HCT116 (cell line): ENCODE measurements at regions not wholly inside any gene's neighbourhood (a gene's known extent, or its start where the extent isn't known, plus 50 kb on each side); places are given as distances from the start of the nearest gene placed in this dataset.

Experiments
- ATAC-seq: fragments of 200-7000 bp; cut with Tn5 transposase; 2 replicates; pipeline ENCODE4 v1.9.1; 2020; ENCODE audit warnings: mild to moderate bottlenecking, moderate library complexity
- BruUV-seq: library from RNA; stranded (reverse); fragments of 400-500 nt; replicated peaks from 2 replicates; lab custom pipeline; 2021; lab: Mats Ljungman, UMichigan
- CTCF ChIA-PET: fragments of 300-600 bp; sonication (Branson Sonifier 250); formaldehyde crosslinking; loops from one replicate; lab custom pipeline; 2021; ENCODE audit warnings: antibody characterized with exemption; lab: Charles Lee
- POLR2A ChIA-PET: fragments of 300-600, 350-600 bp; sonication (Branson Sonifier 250); formaldehyde crosslinking; loops from one replicate; lab custom pipeline; 2021; ENCODE audit warnings: antibody characterized with exemption; lab: Charles Lee
- RAD21 ChIA-PET, 2 experiments: fragments of 300-600 bp; sonication (Branson Sonifier 250); formaldehyde crosslinking; loops; one replicate each; lab custom pipeline; 2023; ENCODE audit warnings: low total read pairs in 2 of 2; ENCODE audit not compliant: uncharacterized antibody in 2 of 2, unreplicated experiment in 2 of 2, low non-redundant PET in 1 of 2; lab: Charles Lee
- DNase-seq: peaks from one replicate; pipeline ENCODE4 v3.0.0-alpha.2; 2010; ENCODE audit warnings: low read depth, low spot score
- H2AFZ ChIP-seq: fragments of 200-600 bp; shearing (Covaris generic), sonication (generic); 2 replicates; pipeline ENCODE4 v1.6.1; 2017; ENCODE audit warnings: low read depth, mixed run types, mixed read lengths, antibody characterized with exemption, low read length; ENCODE audit not compliant: poor library complexity, severe bottlenecking
- H3K27ac ChIP-seq: 2 replicates; pipeline ENCODE4 v1.5.1; 2012; ENCODE audit warnings: low read depth, low read length
- H3K27me3 ChIP-seq: fragments of 200-600 bp; sonication (generic); 2 replicates; pipeline ENCODE4 v1.6.1; 2016; ENCODE audit warnings: mixed run types, low read length, mixed read lengths; ENCODE audit not compliant: insufficient read depth
- H3K36me3 ChIP-seq, 2 experiments: fragments of 200-500 bp in 1 of 2; fragments of 200-600 bp in 1 of 2; sonication (Bioruptor generic) in 1 of 2; sonication (generic) in 1 of 2; 2 replicates each; pipeline versions ENCODE4 v1.5.1 to v1.6.1; 2014 to 2016; ENCODE audit warnings: low read length in 2 of 2, inconsistent platforms in 1 of 2, mixed read lengths in 1 of 2, mixed run types in 1 of 2; ENCODE audit not compliant: insufficient read depth in 2 of 2, control insufficient read depth in 1 of 2
- H3K4me1 ChIP-seq, 2 experiments: fragments of 200-600 bp in 1 of 2; sonication (generic) in 1 of 2; 2 replicates each; pipeline versions ENCODE4 v1.5.1 to v1.6.1; 2012 to 2017; ENCODE audit warnings: low read length in 2 of 2, inconsistent platforms in 1 of 2, mild to moderate bottlenecking in 1 of 2, mixed read lengths in 1 of 2, mixed run types in 1 of 2, moderate library complexity in 1 of 2; ENCODE audit not compliant: insufficient read depth in 2 of 2, control insufficient read depth in 1 of 2
- H3K4me2 ChIP-seq: fragments of 200-600 bp; sonication (generic); 2 replicates; pipeline ENCODE4 v1.6.1; 2017; ENCODE audit warnings: mixed run types, low read length, mixed read lengths
- H3K4me3 ChIP-seq, 2 experiments: fragments of 200-600 bp in 1 of 2; sonication (generic) in 1 of 2; replicated peaks in 1 of 2; 2 replicates each; pipeline ENCODE4 v1.5.1; 2011 to 2016; ENCODE audit warnings: low read length in 2 of 2, control low read depth in 1 of 2, low read depth in 1 of 2, mild to moderate bottlenecking in 1 of 2, mixed read lengths in 1 of 2, mixed run types in 1 of 2
- H3K79me2 ChIP-seq: fragments of 200-600 bp; sonication (generic); 2 replicates; pipeline ENCODE4 v1.6.1; 2017; ENCODE audit warnings: mild to moderate bottlenecking, mixed run types, low read length, moderate library complexity, mixed read lengths; ENCODE audit not compliant: insufficient read depth
- H3K9ac ChIP-seq: fragments of 200-600 bp; sonication (generic); 2 replicates; pipeline ENCODE4 v1.6.1; 2016; ENCODE audit warnings: low read length, mixed read lengths
- H3K9me2 ChIP-seq: fragments of 200-600 bp; sonication (generic), shearing (Covaris generic); 2 replicates; pipeline ENCODE4 v1.6.1; 2017; ENCODE audit warnings: mixed run types, mild to moderate bottlenecking, moderate library complexity; ENCODE audit not compliant: insufficient read depth
- H3K9me3 ChIP-seq, 2 experiments: fragments of 200-500 bp in 1 of 2; fragments of 200-600 bp in 1 of 2; sonication (Bioruptor generic) in 1 of 2; sonication (generic) in 1 of 2; 2 replicates each; pipeline ENCODE4 v1.6.1; 2014 to 2017; ENCODE audit warnings: low read length in 2 of 2, mixed read lengths in 2 of 2, inconsistent platforms in 1 of 2, low read depth in 1 of 2, mild to moderate bottlenecking in 1 of 2, mixed run types in 1 of 2, moderate library complexity in 1 of 2; ENCODE audit not compliant: control insufficient read depth in 1 of 2, insufficient read depth in 1 of 2
- H4K20me1 ChIP-seq: fragments of 200-600 bp; sonication (generic), shearing (Covaris generic); 2 replicates; pipeline ENCODE4 v1.6.1; 2017; ENCODE audit warnings: mixed run types, mild to moderate bottlenecking, moderate library complexity; ENCODE audit not compliant: insufficient read depth
- ATF3 ChIP-seq: IDR thresholded peaks from 2 replicates; pipeline ENCODE4 v1.6.1; 2012
- CTCF ChIP-seq, 3 experiments: fragments of 200-600 bp in 1 of 3; sonication (generic) in 1 of 3; IDR thresholded peaks in 2 of 3; conservative IDR thresholded peaks in 1 of 3; 2 replicates each; pipeline ENCODE4 v1.5.1; 2012 to 2017; ENCODE audit warnings: low read depth in 2 of 3, low read length in 2 of 3, antibody characterized with exemption in 1 of 3, borderline replicate concordance in 1 of 3, control low read depth in 1 of 3, mild to moderate bottlenecking in 1 of 3, mixed read lengths in 1 of 3, mixed run types in 1 of 3, moderate library complexity in 1 of 3; ENCODE audit not compliant: insufficient read depth in 1 of 3
- EGR1 ChIP-seq: IDR thresholded peaks from 2 replicates; pipeline ENCODE4 v1.6.1; 2012; ENCODE audit warnings: low read depth
- ELF1 ChIP-seq: IDR thresholded peaks from 2 replicates; pipeline ENCODE4 v1.6.1; 2012; ENCODE audit warnings: low read depth, borderline replicate concordance
- EZH2 ChIP-seq: fragments of 200-600 bp; sonication (generic); IDR thresholded peaks from 2 replicates; pipeline ENCODE4 v1.6.1; 2017; ENCODE audit warnings: antibody characterized with exemption, mixed run types
- EZH2phosphoT487 ChIP-seq: fragments of 200-600 bp; IDR thresholded peaks from 2 replicates; pipeline ENCODE4 v1.6.1; 2018; ENCODE audit warnings: antibody characterized with exemption, borderline replicate concordance
- FOSL1 ChIP-seq: IDR thresholded peaks from 2 replicates; pipeline ENCODE4 v1.6.1; 2012; ENCODE audit warnings: low read depth
- JUND ChIP-seq: IDR thresholded peaks from 2 replicates; pipeline ENCODE4 v1.6.1; 2012
- MAX ChIP-seq: IDR thresholded peaks from 2 replicates; pipeline ENCODE4 v1.6.1; 2012
- POLR2A ChIP-seq: IDR thresholded peaks from 2 replicates; pipeline ENCODE4 v1.7.0; 2011; ENCODE audit warnings: borderline replicate concordance; ENCODE audit not compliant: insufficient read depth, insufficient read length; ENCODE audit errors: extremely low read depth
- POLR2AphosphoS5 ChIP-seq: IDR thresholded peaks from 2 replicates; pipeline ENCODE4 v1.6.1; 2011; ENCODE audit warnings: mild to moderate bottlenecking, low read depth, low read length, moderate library complexity
- REST ChIP-seq: IDR thresholded peaks from 2 replicates; pipeline ENCODE4 v1.6.1; 2012; ENCODE audit warnings: low read depth
- SIN3A ChIP-seq: IDR thresholded peaks from 2 replicates; pipeline ENCODE4 v1.6.1; 2012; ENCODE audit warnings: low read depth
- SP1 ChIP-seq: IDR thresholded peaks from 2 replicates; pipeline ENCODE4 v1.6.1; 2012; ENCODE audit warnings: low read depth
- SRF ChIP-seq: IDR thresholded peaks from 2 replicates; pipeline ENCODE4 v1.6.1; 2012; ENCODE audit warnings: low read depth
- TCF7L2 ChIP-seq: IDR thresholded peaks from 2 replicates; pipeline ENCODE4 v1.7.0; 2011; ENCODE audit warnings: borderline replicate concordance, inconsistent platforms; ENCODE audit not compliant: insufficient read depth, insufficient read length; ENCODE audit errors: extremely low read depth
- YY1 ChIP-seq: IDR thresholded peaks from 2 replicates; pipeline ENCODE4 v1.6.1; 2011; ENCODE audit warnings: low read length, low read depth, moderate library complexity, mild to moderate bottlenecking; ENCODE audit not compliant: insufficient replicate concordance; ENCODE audit errors: extremely low read depth
- ZFX ChIP-seq: fragments of 450-650 bp; IDR thresholded peaks from 2 replicates; pipeline ENCODE4 v1.6.1; 2017
- ZNF274 ChIP-seq: fragments of 200-500 bp; sonication (Bioruptor generic); IDR thresholded peaks from 2 replicates; pipeline ENCODE4 v1.6.1; 2014; ENCODE audit warnings: mild to moderate bottlenecking, low read depth, low read length, inconsistent platforms
- intact Hi-C: fragments of 100-400 bp; cut with micrococcal nuclease; formaldehyde crosslinking; loops from 2 replicates; pipeline ENCODE4 v1.10.0; 2022

GRCh38 chr1:105684714-105685113 lies 1371.8 kb upstream of the PRMT6 start:
- intact Hi-C loops: no loop called here
- peaks cover 8 to 17% of the 10 kb centered on the region in 2 experiments; a peak in 2 of 4 replicates for H3K9me3 ChIP-seq
- TF ChIP-seq POLR2AphosphoS5: no peak
- no peak for TF ChIP-seq TCF7L2
- no peak for TF ChIP-seq ZNF274
- TF ChIP-seq CTCF (IDR thresholded peaks at IDR 0.05 in 2 of 3, conservative IDR thresholded peaks at IDR 0.05 in 1 of 3; ENCODE audit: borderline replicate concordance in 1 of 3, insufficient read depth in 1 of 3, low read depth in 2 of 3, low read length in 2 of 3): no peak
- TF ChIP-seq ATF3: no peak
- no peak for TF ChIP-seq JUND
- no peak for TF ChIP-seq MAX
- TF ChIP-seq SP1: no peak
- TF ChIP-seq FOSL1: no peak
- no peak for TF ChIP-seq EGR1
- no peak for TF ChIP-seq SIN3A
- no peak for TF ChIP-seq EZH2phosphoT487
- TF ChIP-seq EZH2: no peak
- TF ChIP-seq ELF1: no peak
- TF ChIP-seq YY1: no peak
- TF ChIP-seq SRF: no peak
- no peak for TF ChIP-seq POLR2A
- TF ChIP-seq ZFX: no peak
- no peak for TF ChIP-seq REST
- ChIA-PET RAD21 (no interaction called here), POLR2A (no interaction called here), CTCF (no interaction called here)
- no peak overlapping the region for H3K4me3 ChIP-seq
- no peaks in the 10 kb centered on the region for H3K4me1 ChIP-seq
- H3K9ac ChIP-seq: no peak overlapping the region
- BruUV-seq: no TSS peak
- DNase-seq (no peak), ATAC-seq (no peak)
- H3K27me3 ChIP-seq: no peaks in the 10 kb centered on the region
- no peaks in the 10 kb centered on the region for H3K36me3 ChIP-seq
- H3K9me2 ChIP-seq: no peaks in the 10 kb centered on the region
- H3K4me2 ChIP-seq: no peak overlapping the region
- H3K79me2 ChIP-seq: no peaks in the 10 kb centered on the region
- no peak overlapping the region for H3K27ac ChIP-seq
- H4K20me1 ChIP-seq: no peaks in the 10 kb centered on the region
- H2AFZ ChIP-seq: no peak overlapping the region
